ENCODE measurements at regions not wholly inside any gene's neighbourhood (a gene's known extent, or its start where the extent isn't known, plus 50 kb on each side); places are given as distances from the start of the nearest gene placed in this dataset.
"Not testable (repeated sequence)": the region's sequence is repeated elsewhere in the genome, so short reads cannot be mapped to it uniquely, and the experiment has no call there.

DNA sequence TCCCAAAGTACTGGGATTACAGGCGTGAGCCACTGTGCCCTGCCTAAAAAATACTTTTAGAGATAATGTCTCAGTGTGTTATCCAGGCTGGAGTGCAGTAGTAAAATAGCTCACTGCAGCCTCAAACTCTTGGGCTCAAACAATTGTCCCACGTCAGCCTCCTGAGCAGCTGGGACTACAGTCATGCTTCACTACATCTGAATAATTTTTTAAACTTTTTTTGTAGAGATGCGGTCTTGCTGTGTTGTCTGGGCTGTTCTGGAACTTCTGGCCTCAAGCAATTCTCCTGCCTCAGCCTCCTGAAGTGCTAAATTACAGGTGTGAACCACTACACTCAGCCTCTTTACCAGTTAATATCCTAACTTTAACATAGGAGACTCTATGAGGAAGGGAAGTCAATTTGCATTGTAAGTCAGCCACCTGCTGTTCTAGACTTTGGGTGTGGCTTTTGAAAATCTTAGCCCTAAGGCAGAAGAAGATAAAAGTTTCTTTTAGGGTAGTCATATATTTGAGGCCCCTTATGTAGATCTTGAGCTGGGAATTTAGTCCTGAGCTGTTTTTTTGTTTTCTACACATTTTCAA is 78.2 kb upstream of the RASGRP1 start:
- Mint-ChIP-seq H3K27me3 (ENCODE audit: low read depth) (peaks cover 20% of the 10 kb centered on the region), H3K36me3 (no peaks in the 10 kb centered on the region), H3K4me1 (peaks cover 5% of the 10 kb centered on the region), H3K4me3 (no peak overlapping the region), H3K9me3 (no peaks in the 10 kb centered on the region), H3K27ac (no peak overlapping the region)
- no peak for TF ChIP-seq NFATC4 (CRISPR knock-in tag; IDR thresholded peaks at IDR 0.05)
- ChIA-PET CTCF (interaction anchor here (0.7 to 1.5 kb wide), 5 partner anchors 41 to 203 kb away, joined by 3 to 5 read pairs (median 3); partner anchors contain the start of gene RASGRP1), POLR2A (no interaction called here)
- ATAC-seq (no peak; the same call in 1 of the 2 replicates), DNase-seq (ENCODE audit: low spot score) (no peak)

DNA sequence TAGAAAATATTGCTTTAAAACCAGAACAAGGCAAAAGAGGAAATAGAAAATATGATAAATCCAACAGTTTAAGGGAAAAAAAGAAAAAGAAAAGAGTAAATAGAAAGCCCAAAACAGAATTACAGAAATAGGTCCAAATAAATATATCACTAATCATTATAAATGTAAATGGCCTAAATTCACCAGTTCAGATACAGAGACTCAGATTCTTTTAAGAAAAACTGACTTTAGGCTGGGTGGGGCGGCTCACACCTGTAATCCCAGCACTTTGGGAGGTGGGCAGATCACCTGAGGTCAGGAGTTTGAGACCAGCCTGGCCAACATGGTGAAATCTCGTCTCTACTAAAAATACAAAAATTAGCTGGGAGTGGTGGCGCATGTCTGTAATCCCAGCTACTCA is 79.7 kb upstream of the RASGRP1 start:
- CTCF ChIA-PET; ATAC-seq; H3K9me3 Mint-ChIP-seq; DNase-seq (ENCODE audit: low spot score); H3K36me3 Mint-ChIP-seq; H3K4me1 Mint-ChIP-seq; H3K4me3 Mint-ChIP-seq; H3K27ac Mint-ChIP-seq: not testable (repeated sequence)
- peaks cover 20% of the 10 kb centered on the region for H3K27me3 Mint-ChIP-seq (ENCODE audit: low read depth)
- POLR2A ChIA-PET: interaction anchor here (0.6 kb wide), 1 partner anchor 138 kb away, joined by 3 read pairs; no protein-coding TSS in a partner anchor

DNA sequence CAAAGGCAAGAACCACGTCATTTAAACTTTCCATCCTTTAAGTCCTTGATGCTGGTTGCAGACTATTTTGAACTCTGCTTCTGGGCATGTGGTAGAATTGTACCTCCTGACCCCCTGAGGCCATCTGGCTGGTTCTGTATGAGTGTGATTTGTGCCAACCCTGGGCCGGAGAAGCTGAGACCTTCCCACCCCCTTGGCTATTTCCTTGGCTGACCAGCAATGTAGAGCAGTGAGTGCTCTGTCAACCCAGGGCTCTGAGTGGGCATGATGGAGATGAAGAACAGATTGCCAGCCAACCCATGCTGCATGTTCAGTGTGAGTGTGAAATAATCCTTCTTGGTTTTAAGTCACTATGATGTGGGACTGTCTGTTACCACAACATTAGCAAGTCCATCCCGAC is 82.1 kb upstream of the RASGRP1 start:
- POLR2A ChIA-PET: no interaction called here

DNA sequence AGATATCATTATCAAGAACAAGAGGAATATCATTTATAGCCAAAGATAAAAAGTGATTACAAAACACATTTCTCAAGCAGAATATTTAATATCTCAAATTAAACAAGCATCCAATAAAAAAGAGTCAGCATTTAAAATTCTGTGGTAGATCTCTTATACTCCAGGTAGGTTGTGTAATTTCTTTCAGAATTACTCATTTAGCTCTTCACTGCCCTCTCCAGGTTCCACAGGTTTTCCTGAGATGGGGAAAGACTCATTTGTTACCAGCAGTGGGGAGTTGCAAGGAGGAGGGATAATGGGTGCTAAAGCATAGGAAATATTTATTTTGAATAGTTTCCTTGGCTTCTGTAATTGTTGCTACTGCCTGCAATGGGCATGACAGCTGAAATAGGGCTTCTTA is 83.1 kb upstream of the RASGRP1 start:
- Mint-ChIP-seq H3K36me3 (no peaks in the 10 kb centered on the region), H3K4me3 (no peak overlapping the region), H3K4me1 (peaks cover 14% of the 10 kb centered on the region), H3K27me3 (ENCODE audit: low read depth) (peaks cover under 1% of the 10 kb centered on the region; the same call in 1 of the 2 replicates), H3K9me3 (peaks cover 5% of the 10 kb centered on the region; the same call in 1 of the 2 replicates), H3K27ac (no peak overlapping the region)
- ChIA-PET POLR2A (interaction anchor here (0.7 kb wide), 1 partner anchor 14 kb away, joined by 3 read pairs; no protein-coding TSS in a partner anchor), CTCF (interaction anchor here (0.6 to 4.2 kb wide), 11 partner anchors 10 to 207 kb away, joined by 3 to 45 read pairs (median 3); partner anchors contain the start of gene RASGRP1)
- peak; percentile 71 for ATAC-seq
- TF ChIP-seq SP1 (CRISPR knock-in tag; conservative IDR thresholded peaks at IDR 0.05) (no peak), NR3C1 (CRISPR knock-in tag; conservative IDR thresholded peaks at IDR 0.05; ENCODE audit: low read depth) (no peak), ZNF671 (CRISPR knock-in tag; IDR thresholded peaks at IDR 0.05) (no peak), MXD4 (CRISPR knock-in tag; IDR thresholded peaks at IDR 0.05; ENCODE audit: borderline replicate concordance) (no peak), TEAD1 (CRISPR knock-in tag; IDR thresholded peaks at IDR 0.05) (no peak), CREM (CRISPR knock-in tag; IDR thresholded peaks at IDR 0.05) (no peak), ZNF396 (CRISPR knock-in tag; IDR thresholded peaks at IDR 0.05; ENCODE audit: borderline replicate concordance) (no peak), OVOL2 (CRISPR knock-in tag; IDR thresholded peaks at IDR 0.05; ENCODE audit: borderline replicate concordance) (no peak), FOXJ3 (CRISPR knock-in tag; IDR thresholded peaks at IDR 0.05; ENCODE audit: borderline replicate concordance) (no peak)
- TF ChIP-seq, protein P1, sequence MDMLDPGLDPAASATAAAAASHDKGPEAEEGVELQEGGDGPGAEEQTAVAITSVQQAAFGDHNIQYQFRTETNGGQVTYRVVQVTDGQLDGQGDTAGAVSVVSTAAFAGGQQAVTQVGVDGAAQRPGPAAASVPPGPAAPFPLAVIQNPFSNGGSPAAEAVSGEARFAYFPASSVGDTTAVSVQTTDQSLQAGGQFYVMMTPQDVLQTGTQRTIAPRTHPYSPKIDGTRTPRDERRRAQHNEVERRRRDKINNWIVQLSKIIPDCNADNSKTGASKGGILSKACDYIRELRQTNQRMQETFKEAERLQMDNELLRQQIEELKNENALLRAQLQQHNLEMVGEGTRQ (CRISPR knock-in tag; IDR thresholded peaks at IDR 0.05): no peak
- TF ChIP-seq, protein P2, sequence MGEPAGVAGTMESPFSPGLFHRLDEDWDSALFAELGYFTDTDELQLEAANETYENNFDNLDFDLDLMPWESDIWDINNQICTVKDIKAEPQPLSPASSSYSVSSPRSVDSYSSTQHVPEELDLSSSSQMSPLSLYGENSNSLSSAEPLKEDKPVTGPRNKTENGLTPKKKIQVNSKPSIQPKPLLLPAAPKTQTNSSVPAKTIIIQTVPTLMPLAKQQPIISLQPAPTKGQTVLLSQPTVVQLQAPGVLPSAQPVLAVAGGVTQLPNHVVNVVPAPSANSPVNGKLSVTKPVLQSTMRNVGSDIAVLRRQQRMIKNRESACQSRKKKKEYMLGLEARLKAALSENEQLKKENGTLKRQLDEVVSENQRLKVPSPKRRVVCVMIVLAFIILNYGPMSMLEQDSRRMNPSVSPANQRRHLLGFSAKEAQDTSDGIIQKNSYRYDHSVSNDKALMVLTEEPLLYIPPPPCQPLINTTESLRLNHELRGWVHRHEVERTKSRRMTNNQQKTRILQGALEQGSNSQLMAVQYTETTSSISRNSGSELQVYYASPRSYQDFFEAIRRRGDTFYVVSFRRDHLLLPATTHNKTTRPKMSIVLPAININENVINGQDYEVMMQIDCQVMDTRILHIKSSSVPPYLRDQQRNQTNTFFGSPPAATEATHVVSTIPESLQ (CRISPR knock-in tag; IDR thresholded peaks at IDR 0.05): no peak
- no peak for DNase-seq (ENCODE audit: low spot score)

More for the DNA sequence above, 82.1 kb upstream of the RASGRP1 start:
- CTCF ChIA-PET: interaction anchor here (1.4 to 4.2 kb wide), 3 partner anchors 21 to 83 kb away, joined by 5 to 45 read pairs (median 7); partner anchors contain the start of gene RASGRP1
- no peaks in the 10 kb centered on the region for H3K36me3 Mint-ChIP-seq
- H3K4me3 Mint-ChIP-seq: no peak overlapping the region
- H3K9me3 Mint-ChIP-seq: peaks cover 5% of the 10 kb centered on the region; the same call in 1 of the 2 replicates
- DNase-seq (ENCODE audit: low spot score) (no peak), ATAC-seq (no peak)
- peaks cover 10% of the 10 kb centered on the region for H3K27me3 Mint-ChIP-seq (ENCODE audit: low read depth)
- TF ChIP-seq SP1 (CRISPR knock-in tag; conservative IDR thresholded peaks at IDR 0.05) (no peak), ESRRA (CRISPR knock-in tag; IDR thresholded peaks at IDR 0.05; ENCODE audit: borderline replicate concordance) (no peak), RORB (CRISPR knock-in tag; IDR thresholded peaks at IDR 0.05) (no peak), EMX1 (CRISPR knock-in tag; IDR thresholded peaks at IDR 0.05) (no peak), TEAD1 (CRISPR knock-in tag; IDR thresholded peaks at IDR 0.05) (no peak), JAZF1 (CRISPR knock-in tag; IDR thresholded peaks at IDR 0.05) (no peak), ELF4 (CRISPR knock-in tag; IDR thresholded peaks at IDR 0.05; ENCODE audit: low read depth) (no peak), KAT7 (CRISPR knock-in tag; IDR thresholded peaks at IDR 0.05; ENCODE audit: borderline replicate concordance) (no peak), MYBL2 (CRISPR knock-in tag; IDR thresholded peaks at IDR 0.05) (no peak), NR1H2 (CRISPR knock-in tag; IDR thresholded peaks at IDR 0.05) (no peak), HMGA2 (CRISPR knock-in tag; IDR thresholded peaks at IDR 0.05) (no peak), NFYB (CRISPR knock-in tag; conservative IDR thresholded peaks at IDR 0.05; ENCODE audit: low read depth) (no peak), CBFB (CRISPR knock-in tag; IDR thresholded peaks at IDR 0.05; ENCODE audit: low read depth) (no peak), TEAD4 (CRISPR knock-in tag; IDR thresholded peaks at IDR 0.05) (no peak)
- TF ChIP-seq, protein P3, sequence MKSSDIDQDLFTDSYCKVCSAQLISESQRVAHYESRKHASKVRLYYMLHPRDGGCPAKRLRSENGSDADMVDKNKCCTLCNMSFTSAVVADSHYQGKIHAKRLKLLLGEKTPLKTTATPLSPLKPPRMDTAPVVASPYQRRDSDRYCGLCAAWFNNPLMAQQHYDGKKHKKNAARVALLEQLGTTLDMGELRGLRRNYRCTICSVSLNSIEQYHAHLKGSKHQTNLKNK (CRISPR knock-in tag; IDR thresholded peaks at IDR 0.05): no peak
- TF ChIP-seq, protein P4, sequence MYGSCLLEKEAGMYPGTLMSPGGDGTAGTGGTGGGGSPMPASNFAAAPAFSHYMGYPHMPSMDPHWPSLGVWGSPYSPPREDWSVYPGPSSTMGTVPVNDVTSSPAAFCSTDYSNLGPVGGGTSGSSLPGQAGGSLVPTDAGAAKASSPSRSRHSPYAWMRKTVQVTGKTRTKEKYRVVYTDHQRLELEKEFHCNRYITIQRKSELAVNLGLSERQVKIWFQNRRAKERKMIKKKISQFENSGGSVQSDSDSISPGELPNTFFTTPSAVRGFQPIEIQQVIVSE (CRISPR knock-in tag; IDR thresholded peaks at IDR 0.05; ENCODE audit: borderline replicate concordance): no peak
- TF ChIP-seq, protein P5, sequence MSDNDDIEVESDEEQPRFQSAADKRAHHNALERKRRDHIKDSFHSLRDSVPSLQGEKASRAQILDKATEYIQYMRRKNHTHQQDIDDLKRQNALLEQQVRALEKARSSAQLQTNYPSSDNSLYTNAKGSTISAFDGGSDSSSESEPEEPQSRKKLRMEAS (CRISPR knock-in tag; IDR thresholded peaks at IDR 0.05): no peak
- TF ChIP-seq, protein P6, sequence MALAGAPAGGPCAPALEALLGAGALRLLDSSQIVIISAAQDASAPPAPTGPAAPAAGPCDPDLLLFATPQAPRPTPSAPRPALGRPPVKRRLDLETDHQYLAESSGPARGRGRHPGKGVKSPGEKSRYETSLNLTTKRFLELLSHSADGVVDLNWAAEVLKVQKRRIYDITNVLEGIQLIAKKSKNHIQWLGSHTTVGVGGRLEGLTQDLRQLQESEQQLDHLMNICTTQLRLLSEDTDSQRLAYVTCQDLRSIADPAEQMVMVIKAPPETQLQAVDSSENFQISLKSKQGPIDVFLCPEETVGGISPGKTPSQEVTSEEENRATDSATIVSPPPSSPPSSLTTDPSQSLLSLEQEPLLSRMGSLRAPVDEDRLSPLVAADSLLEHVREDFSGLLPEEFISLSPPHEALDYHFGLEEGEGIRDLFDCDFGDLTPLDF (CRISPR knock-in tag; IDR thresholded peaks at IDR 0.05): no peak
- H3K27ac Mint-ChIP-seq: no peak overlapping the region
- H3K4me1 Mint-ChIP-seq: peaks cover 9% of the 10 kb centered on the region
